ENCODE measurements at regions not wholly inside any gene's neighbourhood (a gene's known extent, or its start where the extent isn't known, plus 50 kb on each side); places are given as distances from the start of the nearest gene placed in this dataset.

GRCh38 chr14:87278415-87278814, 714.6 kb downstream of the GALC start:
- TF ChIP-seq, protein P1, sequence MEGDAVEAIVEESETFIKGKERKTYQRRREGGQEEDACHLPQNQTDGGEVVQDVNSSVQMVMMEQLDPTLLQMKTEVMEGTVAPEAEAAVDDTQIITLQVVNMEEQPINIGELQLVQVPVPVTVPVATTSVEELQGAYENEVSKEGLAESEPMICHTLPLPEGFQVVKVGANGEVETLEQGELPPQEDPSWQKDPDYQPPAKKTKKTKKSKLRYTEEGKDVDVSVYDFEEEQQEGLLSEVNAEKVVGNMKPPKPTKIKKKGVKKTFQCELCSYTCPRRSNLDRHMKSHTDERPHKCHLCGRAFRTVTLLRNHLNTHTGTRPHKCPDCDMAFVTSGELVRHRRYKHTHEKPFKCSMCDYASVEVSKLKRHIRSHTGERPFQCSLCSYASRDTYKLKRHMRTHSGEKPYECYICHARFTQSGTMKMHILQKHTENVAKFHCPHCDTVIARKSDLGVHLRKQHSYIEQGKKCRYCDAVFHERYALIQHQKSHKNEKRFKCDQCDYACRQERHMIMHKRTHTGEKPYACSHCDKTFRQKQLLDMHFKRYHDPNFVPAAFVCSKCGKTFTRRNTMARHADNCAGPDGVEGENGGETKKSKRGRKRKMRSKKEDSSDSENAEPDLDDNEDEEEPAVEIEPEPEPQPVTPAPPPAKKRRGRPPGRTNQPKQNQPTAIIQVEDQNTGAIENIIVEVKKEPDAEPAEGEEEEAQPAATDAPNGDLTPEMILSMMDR (IDR thresholded peaks at IDR 0.05; ENCODE audit: low read length), result no peak
- TF ChIP-seq EZH2phosphoT487 (IDR thresholded peaks at IDR 0.05; ENCODE audit: low read length) (no peak), EZH2 (optimal IDR thresholded peaks at IDR 0.05; ENCODE audit: low read depth, low read length) (no peak)
